Gastrocnemius medialis (tissue), 4 donors: ENCODE measurements at regions not wholly inside any gene's neighbourhood (a gene's known extent, or its start where the extent isn't known, plus 50 kb on each side); places are given as distances from the start of the nearest gene placed in this dataset.

ENCODE experiments used
- POLR2A ChIP-seq, 2 donors: fragments of 450-650 bp; IDR thresholded peaks; one replicate each; pipeline ENCODE4 v1.6.1; 2017; ENCODE audit warnings: antibody characterized with exemption in 2 of 2, mild to moderate bottlenecking in 2 of 2, moderate library complexity in 2 of 2
- TF ChIP-seq, protein P1 (sequence below), 5 experiments: fragments of 450-650 bp in 3 of 5; fragments of 200-600 bp in 2 of 5; sonication (generic) in 2 of 5; IDR thresholded peaks in 4 of 5; conservative IDR thresholded peaks in 1 of 5; 1 replicate in 4 of 5; 2 replicates in 1 of 5; pipeline ENCODE4 v1.5.1; 2016 to 2019; ENCODE audit warnings: antibody characterized with exemption in 5 of 5, mild to moderate bottlenecking in 3 of 5, moderate library complexity in 3 of 5

DNA sequence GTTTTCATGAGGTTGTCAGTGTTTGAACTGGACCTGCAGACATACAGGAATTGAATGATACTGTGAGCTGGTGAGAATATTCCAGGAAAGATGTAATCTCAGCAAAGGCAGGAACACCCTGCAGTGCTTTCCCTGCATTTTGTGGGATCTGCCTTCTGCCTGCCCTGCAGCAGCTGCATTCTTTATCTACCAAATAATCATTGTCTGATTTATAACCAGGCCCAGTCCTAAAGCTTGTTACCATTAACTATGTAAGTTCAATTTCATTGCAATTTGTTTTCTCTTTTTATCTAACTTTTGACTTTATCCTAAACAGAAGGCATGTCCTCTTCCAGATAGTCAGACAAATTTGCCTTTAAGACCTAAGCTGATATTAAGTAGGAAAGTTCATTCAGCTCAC lies 99.8 kb upstream of the NOCT start:
- TF ChIP-seq POLR2A (IDR thresholded peaks at IDR 0.05) = no peak
- TF ChIP-seq, protein P1, sequence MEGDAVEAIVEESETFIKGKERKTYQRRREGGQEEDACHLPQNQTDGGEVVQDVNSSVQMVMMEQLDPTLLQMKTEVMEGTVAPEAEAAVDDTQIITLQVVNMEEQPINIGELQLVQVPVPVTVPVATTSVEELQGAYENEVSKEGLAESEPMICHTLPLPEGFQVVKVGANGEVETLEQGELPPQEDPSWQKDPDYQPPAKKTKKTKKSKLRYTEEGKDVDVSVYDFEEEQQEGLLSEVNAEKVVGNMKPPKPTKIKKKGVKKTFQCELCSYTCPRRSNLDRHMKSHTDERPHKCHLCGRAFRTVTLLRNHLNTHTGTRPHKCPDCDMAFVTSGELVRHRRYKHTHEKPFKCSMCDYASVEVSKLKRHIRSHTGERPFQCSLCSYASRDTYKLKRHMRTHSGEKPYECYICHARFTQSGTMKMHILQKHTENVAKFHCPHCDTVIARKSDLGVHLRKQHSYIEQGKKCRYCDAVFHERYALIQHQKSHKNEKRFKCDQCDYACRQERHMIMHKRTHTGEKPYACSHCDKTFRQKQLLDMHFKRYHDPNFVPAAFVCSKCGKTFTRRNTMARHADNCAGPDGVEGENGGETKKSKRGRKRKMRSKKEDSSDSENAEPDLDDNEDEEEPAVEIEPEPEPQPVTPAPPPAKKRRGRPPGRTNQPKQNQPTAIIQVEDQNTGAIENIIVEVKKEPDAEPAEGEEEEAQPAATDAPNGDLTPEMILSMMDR (IDR thresholded peaks at IDR 0.05 in 4 of 5, conservative IDR thresholded peaks at IDR 0.05 in 1 of 5) = no peak
